GM21717 (cell line): ENCODE measurements at regions not wholly inside any gene's neighbourhood (a gene's known extent, or its start where the extent isn't known, plus 50 kb on each side); places are given as distances from the start of the nearest gene placed in this dataset.

Source experiments
- ATAC-seq: cut with Tn5 transposase; IDR thresholded peaks from one replicate; pipeline ENCODE4 v1.9.1; 2021; ENCODE audit warnings: mild to moderate bottlenecking, moderate library complexity; ENCODE audit not compliant: unreplicated experiment

GRCh38 chr17:34099859-34100515 is 155.1 kb upstream of the CCL2 start:
- ATAC-seq: no peak

GRCh38 chr17:34107019-34107418 is 148.1 kb upstream of the CCL2 start:
- no peak for ATAC-seq

- ATAC-seq: no peak
These were observed 144.8 kb upstream of the CCL2 start for GRCh38 chr17:34110315-34110714.

- no peak for ATAC-seq
These were observed 142.0 kb upstream of the CCL2 start for GRCh38 chr17:34113089-34113488.

GRCh38 chr17:34114174-34114573 is 140.9 kb upstream of the CCL2 start:
- ATAC-seq: no peak

- ATAC-seq: no peak
These were observed 138.8 kb upstream of the CCL2 start for GRCh38 chr17:34116306-34116705.

GRCh38 chr17:34117332-34117731 is 137.8 kb upstream of the CCL2 start:
- ATAC-seq: no peak

GRCh38 chr17:34117811-34118210 is 137.3 kb upstream of the CCL2 start:
- ATAC-seq: no peak

GRCh38 chr17:34118564-34118963 is 136.5 kb upstream of the CCL2 start:
- ATAC-seq: no peak

GRCh38 chr17:34121311-34121710 is 133.8 kb upstream of the CCL2 start:
- no peak for ATAC-seq

- no peak for ATAC-seq
These were observed 132.6 kb upstream of the CCL2 start for GRCh38 chr17:34122515-34122914.

- ATAC-seq: no peak
These were observed 130.1 kb upstream of the CCL2 start for GRCh38 chr17:34125010-34125409.

GRCh38 chr17:34125921-34126320 is 129.2 kb upstream of the CCL2 start:
- ATAC-seq: no peak

- no peak for ATAC-seq
These were observed 128.6 kb upstream of the CCL2 start for GRCh38 chr17:34126496-34126895.

- no peak for ATAC-seq
These were observed 128.1 kb upstream of the CCL2 start for GRCh38 chr17:34126965-34127364.

GRCh38 chr17:34130544-34130943 is 124.5 kb upstream of the CCL2 start:
- no peak for ATAC-seq

- ATAC-seq: no peak
These were observed 123.7 kb upstream of the CCL2 start for GRCh38 chr17:34131386-34131785.

- no peak for ATAC-seq
These were observed 121.7 kb upstream of the CCL2 start for GRCh38 chr17:34133350-34133749.

GRCh38 chr17:34135841-34136240 is 119.2 kb upstream of the CCL2 start:
- ATAC-seq: no peak

- no peak for ATAC-seq
These were observed 115.1 kb upstream of the CCL2 start for GRCh38 chr17:34140006-34140405.

- ATAC-seq: no peak
These were observed 113.5 kb upstream of the CCL2 start for GRCh38 chr17:34141590-34141989.

GRCh38 chr17:34143430-34143829 is 111.7 kb upstream of the CCL2 start:
- no peak for ATAC-seq

GRCh38 chr17:34146440-34147043 is 108.5 kb upstream of the CCL2 start:
- ATAC-seq: no peak
